GM12874 (cell line): ENCODE measurements at regions not wholly inside any gene's neighbourhood (a gene's known extent, or its start where the extent isn't known, plus 50 kb on each side); places are given as distances from the start of the nearest gene placed in this dataset.

Source experiments
- CTCF ChIP-seq: IDR thresholded peaks from 2 replicates; pipeline ENCODE4 v1.5.1; 2011; ENCODE audit warnings: low read depth, mild to moderate bottlenecking, control low read depth, low read length, moderate library complexity; ENCODE audit not compliant: insufficient read depth

- TF ChIP-seq CTCF = no peak
Measured at GRCh38 chr16:87051526-87052320, 265.5 kb downstream of the C16orf95 start.

- no peak for TF ChIP-seq CTCF
Measured at GRCh38 chr16:87052506-87052905, 264.7 kb downstream of the C16orf95 start.

GRCh38 chr16:87053016-87053982 lies 263.9 kb downstream of the C16orf95 start:
- no peak for TF ChIP-seq CTCF

GRCh38 chr16:87054154-87054553 lies 263.0 kb downstream of the C16orf95 start:
- no peak for TF ChIP-seq CTCF

GRCh38 chr16:87054856-87055255 lies 262.3 kb downstream of the C16orf95 start:
- no peak for TF ChIP-seq CTCF

GRCh38 chr16:87056083-87056482 lies 261.1 kb downstream of the C16orf95 start:
- no peak for TF ChIP-seq CTCF

GRCh38 chr16:87056551-87056950 lies 260.6 kb downstream of the C16orf95 start:
- no peak for TF ChIP-seq CTCF
